Activated CD8-positive, alpha-beta memory T cell treated with anti-CD3 and anti-CD28 coated beads for 36 hours (primary cell): ENCODE measurements at regions not wholly inside any gene's neighbourhood (a gene's known extent, or its start where the extent isn't known, plus 50 kb on each side); places are given as distances from the start of the nearest gene placed in this dataset.

Experiments
- CTCF ChIA-PET: fragments of 350-600 bp; sonication (Branson Sonifier 250); formaldehyde crosslinking; loops from one replicate; lab custom pipeline; 2021; ENCODE audit warnings: antibody characterized with exemption; lab: Charles Lee
- POLR2A ChIA-PET: fragments of 350-600 bp; sonication (Branson Sonifier 250); formaldehyde crosslinking; loops from one replicate; lab custom pipeline; 2021; ENCODE audit warnings: antibody characterized with exemption; lab: Charles Lee

GRCh38 chr3:43998836-43999727, 242.6 kb upstream of the TOPAZ1 start:
- ChIA-PET POLR2A (no interaction called here), CTCF (no interaction called here)

- POLR2A ChIA-PET: no interaction called here
- CTCF ChIA-PET: no interaction called here
These were observed 241.9 kb upstream of the TOPAZ1 start for GRCh38 chr3:43999728-44000319.

GRCh38 chr3:44000586-44000985, 241.1 kb upstream of the TOPAZ1 start:
- POLR2A ChIA-PET: no interaction called here
- CTCF ChIA-PET: no interaction called here

- ChIA-PET CTCF (no interaction called here), POLR2A (no interaction called here)
These were observed 240.6 kb upstream of the TOPAZ1 start for GRCh38 chr3:44001072-44001471.

GRCh38 chr3:44003801-44004200, 237.9 kb upstream of the TOPAZ1 start:
- CTCF ChIA-PET: no interaction called here
- POLR2A ChIA-PET: no interaction called here

- POLR2A ChIA-PET: no interaction called here
These were observed 230.0 kb upstream of the TOPAZ1 start for GRCh38 chr3:44011680-44012079.

GRCh38 chr3:44012160-44012899, 229.4 kb upstream of the TOPAZ1 start:
- ChIA-PET CTCF (no interaction called here), POLR2A (no interaction called here)

More at GRCh38 chr3:44011680-44012079, 230.0 kb upstream of the TOPAZ1 start:
- CTCF ChIA-PET: no interaction called here

GRCh38 chr3:44013967-44014366, 227.7 kb upstream of the TOPAZ1 start:
- POLR2A ChIA-PET: no interaction called here
- CTCF ChIA-PET: no interaction called here

GRCh38 chr3:44015170-44015569, 226.5 kb upstream of the TOPAZ1 start:
- ChIA-PET CTCF (no interaction called here), POLR2A (no interaction called here)

- POLR2A ChIA-PET: no interaction called here
- CTCF ChIA-PET: no interaction called here
These were observed 224.9 kb upstream of the TOPAZ1 start for GRCh38 chr3:44016818-44017217.

- POLR2A ChIA-PET: no interaction called here
- CTCF ChIA-PET: interaction anchor here (1.6 kb wide), 1 partner anchor 86 kb away, joined by 3 read pairs; no protein-coding TSS in a partner anchor
These were observed 222.8 kb upstream of the TOPAZ1 start for GRCh38 chr3:44018926-44019325.

GRCh38 chr3:44019736-44020135, 221.9 kb upstream of the TOPAZ1 start:
- ChIA-PET CTCF (interaction anchor here (1.6 kb wide), 1 partner anchor 85 kb away, joined by 3 read pairs; no protein-coding TSS in a partner anchor), POLR2A (no interaction called here)

GRCh38 chr3:44020143-44020542, 221.5 kb upstream of the TOPAZ1 start:
- POLR2A ChIA-PET: no interaction called here

GRCh38 chr3:44021651-44022594, 219.8 kb upstream of the TOPAZ1 start:
- ChIA-PET POLR2A (no interaction called here), CTCF (no interaction called here)

More at GRCh38 chr3:44020143-44020542, 221.5 kb upstream of the TOPAZ1 start:
- CTCF ChIA-PET: interaction anchor here (1.6 kb wide), 1 partner anchor 85 kb away, joined by 3 read pairs; no protein-coding TSS in a partner anchor

GRCh38 chr3:44023961-44024593, 217.6 kb upstream of the TOPAZ1 start:
- CTCF ChIA-PET: no interaction called here
- POLR2A ChIA-PET: no interaction called here

- ChIA-PET POLR2A (no interaction called here), CTCF (no interaction called here)
These were observed 215.3 kb upstream of the TOPAZ1 start for GRCh38 chr3:44026220-44026865.

GRCh38 chr3:44029100-44029499, 212.6 kb upstream of the TOPAZ1 start:
- CTCF ChIA-PET: no interaction called here
- POLR2A ChIA-PET: no interaction called here

GRCh38 chr3:44030285-44030684, 211.4 kb upstream of the TOPAZ1 start:
- POLR2A ChIA-PET: no interaction called here

More at GRCh38 chr3:44030285-44030684, 211.4 kb upstream of the TOPAZ1 start:
- CTCF ChIA-PET: no interaction called here
